Cardiac fibroblast (primary cell): ENCODE measurements at regions not wholly inside any gene's neighbourhood (a gene's known extent, or its start where the extent isn't known, plus 50 kb on each side); places are given as distances from the start of the nearest gene placed in this dataset.

Source experiments
- DNase-seq, 2 donors: peaks; one replicate each; pipeline versions ENCODE4 v3.0.0 to v3.0.0-alpha.2; 2010; ENCODE audit warnings: low read depth in 2 of 2
- H3K4me3 ChIP-seq, 2 donors: replicated peaks in 1 of 2; 1 replicate in 1 of 2; 2 replicates in 1 of 2; pipeline ENCODE4 v1.5.1; 2011; ENCODE audit warnings: low read depth in 2 of 2, low read length in 2 of 2, mild to moderate bottlenecking in 2 of 2, moderate library complexity in 1 of 2
- TF ChIP-seq, protein P1 (sequence below): IDR thresholded peaks from one replicate; pipeline ENCODE4 v1.5.1; 2011; ENCODE audit warnings: low read depth, mild to moderate bottlenecking, low read length, inconsistent platforms

DNA sequence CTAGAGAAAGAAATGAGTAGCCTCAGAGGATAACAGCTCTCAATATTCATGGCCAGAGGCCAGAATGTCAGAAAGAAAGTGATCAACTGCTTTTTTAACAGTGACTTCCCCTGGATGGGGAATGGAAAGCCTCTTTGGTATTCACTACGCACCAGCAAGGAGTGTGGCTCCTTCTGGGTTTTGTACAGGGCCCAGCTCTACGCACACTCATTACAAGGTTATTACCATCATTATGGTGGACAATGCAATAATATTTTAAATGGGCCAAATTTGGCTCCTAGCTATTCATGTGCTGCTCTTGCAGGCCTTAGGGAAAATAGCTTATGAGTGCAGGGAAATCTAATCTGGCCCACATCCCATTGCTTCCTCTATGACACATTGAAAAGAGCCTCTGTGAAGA, 1149.5 kb upstream of the FANCL start:
- TF ChIP-seq, protein P1, sequence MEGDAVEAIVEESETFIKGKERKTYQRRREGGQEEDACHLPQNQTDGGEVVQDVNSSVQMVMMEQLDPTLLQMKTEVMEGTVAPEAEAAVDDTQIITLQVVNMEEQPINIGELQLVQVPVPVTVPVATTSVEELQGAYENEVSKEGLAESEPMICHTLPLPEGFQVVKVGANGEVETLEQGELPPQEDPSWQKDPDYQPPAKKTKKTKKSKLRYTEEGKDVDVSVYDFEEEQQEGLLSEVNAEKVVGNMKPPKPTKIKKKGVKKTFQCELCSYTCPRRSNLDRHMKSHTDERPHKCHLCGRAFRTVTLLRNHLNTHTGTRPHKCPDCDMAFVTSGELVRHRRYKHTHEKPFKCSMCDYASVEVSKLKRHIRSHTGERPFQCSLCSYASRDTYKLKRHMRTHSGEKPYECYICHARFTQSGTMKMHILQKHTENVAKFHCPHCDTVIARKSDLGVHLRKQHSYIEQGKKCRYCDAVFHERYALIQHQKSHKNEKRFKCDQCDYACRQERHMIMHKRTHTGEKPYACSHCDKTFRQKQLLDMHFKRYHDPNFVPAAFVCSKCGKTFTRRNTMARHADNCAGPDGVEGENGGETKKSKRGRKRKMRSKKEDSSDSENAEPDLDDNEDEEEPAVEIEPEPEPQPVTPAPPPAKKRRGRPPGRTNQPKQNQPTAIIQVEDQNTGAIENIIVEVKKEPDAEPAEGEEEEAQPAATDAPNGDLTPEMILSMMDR, result no peak
- H3K4me3 ChIP-seq, result no peak overlapping the region
- DNase-seq, result no peak

DNA sequence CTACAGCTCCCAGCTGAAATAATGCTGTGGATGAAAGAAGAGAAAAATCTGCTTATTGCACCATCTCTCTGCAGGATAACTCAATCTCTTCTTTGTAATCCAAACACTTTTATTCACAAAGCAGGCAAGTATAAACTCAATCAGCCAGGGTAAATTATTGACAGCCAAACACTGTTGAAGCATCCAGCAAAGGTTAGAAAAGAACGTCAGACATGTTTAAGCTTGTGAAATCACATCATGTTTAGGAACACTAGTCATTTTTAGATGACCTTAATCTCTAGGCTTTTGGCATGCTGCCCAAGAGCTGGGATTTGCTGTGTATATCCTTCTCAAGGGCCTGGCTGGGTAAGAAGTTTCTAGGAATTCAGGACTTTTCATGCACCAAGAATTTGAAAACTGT, 1148.1 kb upstream of the FANCL start:
- no peak for DNase-seq
- H3K4me3 ChIP-seq, result no peak overlapping the region
- TF ChIP-seq, protein P1, result no peak

DNA sequence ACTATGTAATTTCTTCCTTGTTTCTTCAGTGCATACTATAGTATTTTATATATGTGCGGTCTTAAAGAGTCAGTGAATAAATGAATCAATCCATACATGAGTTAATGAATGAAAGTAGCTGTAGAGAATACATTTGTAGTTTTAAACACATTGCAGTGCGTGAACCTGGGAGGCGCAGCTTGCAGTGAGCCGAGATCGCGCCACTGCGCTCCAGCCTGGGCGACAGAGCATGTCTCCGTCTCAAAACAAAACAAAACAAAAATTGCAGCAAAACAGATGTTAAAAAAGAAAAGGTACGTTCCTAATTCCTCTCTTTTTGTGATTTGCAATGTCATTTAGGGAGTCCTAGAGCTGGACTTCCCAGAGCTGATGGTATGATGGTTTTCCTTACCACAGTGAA, 1144.8 kb upstream of the FANCL start:
- H3K4me3 ChIP-seq, result no peak overlapping the region
- DNase-seq, result no peak
- TF ChIP-seq, protein P1, result no peak

DNA sequence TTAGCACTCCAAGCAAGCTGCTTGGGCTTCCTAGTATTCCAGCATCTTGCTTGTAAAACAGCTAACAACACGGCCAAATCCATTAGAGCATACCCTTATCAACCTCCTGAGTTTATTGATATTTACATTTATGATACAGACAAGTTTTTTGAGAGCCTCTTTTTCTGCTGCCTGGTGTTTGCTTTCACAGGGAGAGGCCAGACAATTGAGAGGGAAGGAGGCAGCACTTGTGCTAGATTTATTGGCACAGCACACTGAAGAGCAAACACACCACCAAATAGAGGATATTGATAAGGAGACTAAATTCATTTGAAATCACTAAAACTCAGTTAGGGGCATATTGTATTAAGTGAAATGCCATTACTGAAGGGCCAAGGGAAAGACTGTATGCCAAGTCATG, 1142.3 kb upstream of the FANCL start:
- H3K4me3 ChIP-seq, result no peak overlapping the region
- no peak for DNase-seq
- TF ChIP-seq, protein P1, result no peak

DNA sequence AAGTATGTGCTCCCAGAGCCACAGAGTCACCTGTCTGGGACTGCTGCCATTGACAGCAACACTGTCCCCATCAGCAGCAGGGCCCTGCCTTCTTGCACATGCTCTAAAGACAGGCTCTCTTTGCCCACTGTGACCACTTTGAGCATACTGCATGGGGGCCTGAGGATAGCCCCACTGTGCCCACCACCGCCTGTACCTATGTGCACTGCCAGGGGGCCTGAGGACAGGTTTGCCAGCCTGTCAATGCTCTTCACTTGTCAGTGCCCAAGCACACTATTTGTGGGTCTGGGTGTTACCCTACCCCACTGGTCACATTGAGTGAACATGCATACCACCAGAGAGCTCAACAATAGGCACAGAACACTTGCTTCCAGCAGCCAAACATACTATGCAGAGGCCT, 1137.0 kb upstream of the FANCL start:
- DNase-seq, result no peak
- no peak overlapping the region for H3K4me3 ChIP-seq
- TF ChIP-seq, protein P1, result no peak

- H3K4me3 ChIP-seq, result no peak overlapping the region
- no peak for DNase-seq
- TF ChIP-seq, protein P1, result no peak
These were observed 1125.2 kb upstream of the FANCL start for GRCh38 chr2:59366288-59366687.

GRCh38 chr2:59354498-59354897, 1113.4 kb upstream of the FANCL start:
- TF ChIP-seq, protein P1, result no peak
- no peak overlapping the region for H3K4me3 ChIP-seq
- DNase-seq, result no peak
